ENCODE measurements at regions not wholly inside any gene's neighbourhood (a gene's known extent, or its start where the extent isn't known, plus 50 kb on each side); places are given as distances from the start of the nearest gene placed in this dataset.
"Not testable (repeated sequence)": the region's sequence is repeated elsewhere in the genome, so short reads cannot be mapped to it uniquely, and the experiment has no call there.

DNA sequence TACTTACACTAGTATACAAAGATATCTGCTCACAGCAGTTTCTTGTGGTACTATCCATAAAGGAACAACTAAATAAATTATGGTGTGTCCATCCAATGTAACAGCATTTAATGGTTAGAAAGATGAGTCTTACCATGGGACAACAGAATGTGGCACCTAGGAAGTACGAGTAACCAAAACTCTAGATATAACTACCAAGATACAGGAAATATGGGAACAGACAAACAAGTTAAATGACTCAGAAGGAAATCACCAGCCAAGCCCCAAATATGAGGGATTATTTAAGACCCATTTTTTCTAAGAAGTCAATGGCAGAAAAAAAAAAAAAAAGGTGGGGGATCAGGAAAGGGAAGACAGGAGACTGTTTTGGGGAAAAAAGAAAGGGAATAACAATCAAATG, 294.8 kb downstream of the PRELID2 start:
- POLR2A ChIA-PET, result no interaction called here

DNA sequence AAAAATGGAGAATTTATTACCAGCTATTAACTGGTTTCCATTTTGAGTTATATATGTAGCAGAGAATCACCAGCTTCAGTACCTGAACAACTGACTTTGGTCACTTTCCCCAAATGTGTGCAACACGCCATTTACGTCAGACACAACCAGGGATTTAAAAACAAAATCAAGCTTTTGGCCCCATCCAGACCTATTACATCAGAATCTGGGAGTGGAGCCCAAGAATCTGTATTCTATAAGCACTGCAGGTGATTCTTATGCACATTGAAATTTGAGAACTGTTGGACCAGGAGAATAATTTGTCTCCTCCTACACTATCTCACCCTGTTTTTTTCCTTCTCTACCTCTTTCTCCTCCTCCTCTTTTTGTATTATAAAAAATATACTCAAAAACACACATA, 295.9 kb downstream of the PRELID2 start:
- Mint-ChIP-seq H3K27me3 (no peaks in the 10 kb centered on the region), H3K4me1 (no peaks in the 10 kb centered on the region), H3K9me3 (peaks cover 2% of the 10 kb centered on the region), H3K27ac (no peak overlapping the region), H3K36me3 (ENCODE audit: low read depth) (no peaks in the 10 kb centered on the region), H3K4me3 (no peak overlapping the region)
- ChIA-PET POLR2A (no interaction called here), CTCF (no interaction called here)
- DNase-seq, result no peak

More for the DNA sequence above, 294.8 kb downstream of the PRELID2 start:
- Mint-ChIP-seq H3K4me1 (no peaks in the 10 kb centered on the region), H3K36me3 (ENCODE audit: low read depth) (no peaks in the 10 kb centered on the region), H3K27me3 (no peaks in the 10 kb centered on the region), H3K9me3 (peaks cover 2% of the 10 kb centered on the region), H3K27ac (no peak overlapping the region), H3K4me3 (no peak overlapping the region)
- DNase-seq, result no peak
- CTCF ChIA-PET, result no interaction called here

GRCh38 chr5:145536133-145536532, 299.0 kb downstream of the PRELID2 start:
- Mint-ChIP-seq H3K4me3 (no peak overlapping the region), H3K27me3 (no peaks in the 10 kb centered on the region), H3K9me3 (peaks cover 2% of the 10 kb centered on the region), H3K36me3 (ENCODE audit: low read depth) (no peaks in the 10 kb centered on the region), H3K27ac (no peak overlapping the region), H3K4me1 (no peaks in the 10 kb centered on the region)
- POLR2A ChIA-PET, result no interaction called here
- CTCF ChIA-PET, result no interaction called here
- DNase-seq, result no peak

GRCh38 chr5:145531038-145531734, 304.0 kb downstream of the PRELID2 start:
- DNase-seq, result no peak
- POLR2A ChIA-PET, result no interaction called here
- CTCF ChIA-PET, result no interaction called here
- H3K27ac Mint-ChIP-seq, result no peak overlapping the region
- no peak overlapping the region for H3K4me3 Mint-ChIP-seq
- H3K9me3 Mint-ChIP-seq, result no peaks in the 10 kb centered on the region
- no peaks in the 10 kb centered on the region for H3K4me1 Mint-ChIP-seq
- no peaks in the 10 kb centered on the region for H3K36me3 Mint-ChIP-seq (ENCODE audit: low read depth)
- no peaks in the 10 kb centered on the region for H3K27me3 Mint-ChIP-seq

DNA sequence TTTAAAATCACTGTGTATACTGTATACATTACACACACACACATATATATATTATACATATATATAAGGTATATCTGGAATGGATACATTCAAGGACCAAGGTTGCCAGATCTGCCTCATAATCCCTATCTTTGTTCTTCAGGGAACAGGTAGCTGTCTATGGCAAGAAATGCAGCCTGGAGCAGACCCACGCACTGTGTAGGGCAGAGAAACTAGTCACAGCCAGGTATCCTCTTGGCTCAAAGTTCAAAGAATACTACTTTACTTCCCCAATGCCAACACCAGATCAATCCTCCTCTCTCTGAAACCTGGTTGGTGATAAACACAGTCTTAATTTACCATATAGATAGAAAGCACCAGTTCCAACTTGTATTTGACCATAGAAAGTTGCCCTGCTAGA, 313.6 kb downstream of the PRELID2 start:
- Mint-ChIP-seq H3K9me3 (no peaks in the 10 kb centered on the region), H3K4me3 (no peak overlapping the region), H3K4me1 (no peaks in the 10 kb centered on the region), H3K27me3 (no peaks in the 10 kb centered on the region), H3K36me3 (ENCODE audit: low read depth) (no peaks in the 10 kb centered on the region), H3K27ac (no peak overlapping the region)
- no peak for DNase-seq
- POLR2A ChIA-PET, result no interaction called here
- CTCF ChIA-PET, result no interaction called here

- Mint-ChIP-seq H3K27ac (no peak overlapping the region), H3K27me3 (no peaks in the 10 kb centered on the region), H3K9me3 (no peaks in the 10 kb centered on the region), H3K36me3 (ENCODE audit: low read depth) (no peaks in the 10 kb centered on the region), H3K4me1 (no peaks in the 10 kb centered on the region), H3K4me3 (no peak overlapping the region)
- ChIA-PET CTCF (no interaction called here), POLR2A (no interaction called here)
- DNase-seq, result no peak
Observed at GRCh38 chr5:145521066-145521465, 314.1 kb downstream of the PRELID2 start.

- no peaks in the 10 kb centered on the region for H3K4me1 Mint-ChIP-seq
- no peaks in the 10 kb centered on the region for H3K36me3 Mint-ChIP-seq (ENCODE audit: low read depth)
- H3K4me3 Mint-ChIP-seq, result no peak overlapping the region
- ChIA-PET CTCF (no interaction called here), POLR2A (no interaction called here)
- H3K9me3 Mint-ChIP-seq, result no peaks in the 10 kb centered on the region
- H3K27me3 Mint-ChIP-seq, result no peaks in the 10 kb centered on the region
- no peak for DNase-seq
- H3K27ac Mint-ChIP-seq, result no peak overlapping the region
Observed at GRCh38 chr5:145520335-145520734, 314.8 kb downstream of the PRELID2 start.

- H3K27me3 Mint-ChIP-seq; H3K36me3 Mint-ChIP-seq (ENCODE audit: low read depth); POLR2A ChIA-PET; DNase-seq; H3K27ac Mint-ChIP-seq; H3K9me3 Mint-ChIP-seq; H3K4me3 Mint-ChIP-seq; CTCF ChIA-PET; H3K4me1 Mint-ChIP-seq: not testable (repeated sequence)
Observed at GRCh38 chr5:145517588-145517987, 317.6 kb downstream of the PRELID2 start.

GRCh38 chr5:145511351-145511750, 323.8 kb downstream of the PRELID2 start:
- H3K27me3 Mint-ChIP-seq, result no peaks in the 10 kb centered on the region

DNA sequence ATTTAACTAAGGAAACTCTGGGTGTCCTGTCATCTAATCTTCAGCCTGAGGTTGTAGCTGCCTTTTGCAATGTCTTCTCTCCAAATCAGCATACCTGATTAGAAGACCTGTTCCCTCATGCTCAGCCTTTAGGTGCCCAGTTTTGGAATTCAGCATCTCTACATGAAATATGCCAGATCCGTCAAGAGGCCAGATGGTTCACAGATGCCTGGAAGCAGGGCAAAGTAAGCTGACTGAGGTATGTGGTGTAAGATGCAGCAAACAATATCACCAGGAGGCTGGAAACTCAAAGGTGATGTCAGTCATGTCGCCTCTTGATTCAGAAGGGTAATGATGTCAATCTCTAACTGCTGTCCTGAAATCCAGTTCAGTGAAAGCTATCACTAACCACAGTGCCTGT, 324.4 kb downstream of the PRELID2 start:
- no peaks in the 10 kb centered on the region for H3K4me1 Mint-ChIP-seq
- no peaks in the 10 kb centered on the region for H3K9me3 Mint-ChIP-seq
- H3K4me3 Mint-ChIP-seq, result no peak overlapping the region
- ChIA-PET POLR2A (no interaction called here), CTCF (no interaction called here)
- H3K36me3 Mint-ChIP-seq (ENCODE audit: low read depth), result no peaks in the 10 kb centered on the region
- no peak for DNase-seq
- no peaks in the 10 kb centered on the region for H3K27me3 Mint-ChIP-seq
- no peak overlapping the region for H3K27ac Mint-ChIP-seq

More at GRCh38 chr5:145511351-145511750, 323.8 kb downstream of the PRELID2 start:
- H3K4me3 Mint-ChIP-seq, result no peak overlapping the region
- no peaks in the 10 kb centered on the region for H3K36me3 Mint-ChIP-seq (ENCODE audit: low read depth)
- no peak overlapping the region for H3K27ac Mint-ChIP-seq
- no peak for DNase-seq
- H3K4me1 Mint-ChIP-seq, result no peaks in the 10 kb centered on the region
- ChIA-PET CTCF (no interaction called here), POLR2A (no interaction called here)
- H3K9me3 Mint-ChIP-seq, result no peaks in the 10 kb centered on the region

DNA sequence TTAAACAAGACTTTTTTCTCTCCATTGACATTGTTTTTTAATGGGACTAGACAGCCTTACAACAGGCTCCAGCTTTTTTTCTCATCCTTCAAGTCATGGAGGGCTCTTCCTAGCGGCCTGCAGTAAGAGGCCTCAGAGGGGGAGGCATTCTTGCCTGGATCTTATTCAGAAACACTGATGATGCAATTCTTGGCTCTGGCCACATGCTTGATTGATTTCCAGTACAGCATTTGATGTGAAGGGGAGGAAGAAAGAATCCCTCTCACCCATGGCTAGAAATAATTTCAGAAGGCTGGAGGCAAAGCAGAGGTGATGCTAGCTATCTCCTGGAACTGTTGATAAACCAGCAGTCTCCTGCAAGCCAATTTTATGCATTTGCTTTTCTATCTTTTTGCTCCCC, 324.8 kb downstream of the PRELID2 start:
- H3K27ac Mint-ChIP-seq, result no peak overlapping the region
- CTCF ChIA-PET, result no interaction called here

GRCh38 chr5:145509336-145510136, 325.6 kb downstream of the PRELID2 start:
- no peak overlapping the region for H3K4me3 Mint-ChIP-seq
- no peaks in the 10 kb centered on the region for H3K36me3 Mint-ChIP-seq (ENCODE audit: low read depth)
- H3K27me3 Mint-ChIP-seq, result no peaks in the 10 kb centered on the region
- CTCF ChIA-PET, result no interaction called here
- no peak overlapping the region for H3K27ac Mint-ChIP-seq
- H3K9me3 Mint-ChIP-seq, result no peaks in the 10 kb centered on the region
- no peak for DNase-seq
- H3K4me1 Mint-ChIP-seq, result no peaks in the 10 kb centered on the region
- POLR2A ChIA-PET, result no interaction called here

More for the DNA sequence above, 324.8 kb downstream of the PRELID2 start:
- Mint-ChIP-seq H3K4me1 (no peaks in the 10 kb centered on the region), H3K36me3 (ENCODE audit: low read depth) (no peaks in the 10 kb centered on the region), H3K9me3 (no peaks in the 10 kb centered on the region), H3K27me3 (no peaks in the 10 kb centered on the region), H3K4me3 (no peak overlapping the region)
- no peak for DNase-seq
- POLR2A ChIA-PET, result no interaction called here

DNA sequence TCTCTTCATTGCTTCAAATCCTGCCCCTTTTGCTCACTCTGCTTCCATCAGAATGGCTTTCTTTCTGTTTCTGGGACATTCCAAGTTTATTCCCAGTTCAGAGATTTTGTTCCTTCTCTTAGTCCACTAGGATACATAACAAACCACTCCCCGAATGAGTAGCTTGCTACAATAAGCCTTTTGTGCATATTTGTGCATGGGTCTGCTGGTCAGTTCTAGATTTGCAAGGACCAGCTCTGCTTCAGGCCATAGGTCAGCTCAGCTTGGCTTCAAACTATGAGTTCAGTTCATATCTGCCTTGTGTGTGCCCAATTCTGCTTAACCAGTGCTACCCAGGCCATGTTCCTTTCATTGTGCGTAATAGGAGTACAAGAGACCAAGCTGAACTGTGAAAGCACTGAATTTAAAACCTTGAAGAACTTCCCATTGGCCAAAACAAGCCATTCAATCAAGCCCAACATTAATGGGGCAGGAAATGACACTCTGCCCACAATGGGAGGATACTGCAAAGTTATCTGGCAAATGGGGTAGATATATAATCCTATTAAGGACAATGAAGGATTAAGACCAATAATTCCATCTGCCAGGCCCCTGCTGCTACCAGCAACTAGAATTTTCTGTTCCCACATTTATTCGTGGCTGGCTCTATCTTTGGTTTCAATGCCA, 328.8 kb downstream of the PRELID2 start:
- H3K27me3 Mint-ChIP-seq, result no peaks in the 10 kb centered on the region
- no peaks in the 10 kb centered on the region for H3K36me3 Mint-ChIP-seq (ENCODE audit: low read depth)
- DNase-seq, result no peak
- H3K9me3 Mint-ChIP-seq, result peaks cover 9% of the 10 kb centered on the region
- H3K27ac Mint-ChIP-seq, result no peak overlapping the region
- H3K4me1 Mint-ChIP-seq, result no peaks in the 10 kb centered on the region
- CTCF ChIA-PET, result no interaction called here
- POLR2A ChIA-PET, result no interaction called here
- no peak overlapping the region for H3K4me3 Mint-ChIP-seq

- H3K4me1 Mint-ChIP-seq, result no peaks in the 10 kb centered on the region
- ChIA-PET POLR2A (no interaction called here), CTCF (no interaction called here)
- no peak overlapping the region for H3K27ac Mint-ChIP-seq
- H3K36me3 Mint-ChIP-seq (ENCODE audit: low read depth), result no peaks in the 10 kb centered on the region
- H3K9me3 Mint-ChIP-seq, result peaks cover 9% of the 10 kb centered on the region
- no peak for DNase-seq
- no peaks in the 10 kb centered on the region for H3K27me3 Mint-ChIP-seq
- no peak overlapping the region for H3K4me3 Mint-ChIP-seq
Observed at GRCh38 chr5:145502906-145503305, 332.2 kb downstream of the PRELID2 start.
